ENCODE measurements at regions not wholly inside any gene's neighbourhood (a gene's known extent, or its start where the extent isn't known, plus 50 kb on each side); places are given as distances from the start of the nearest gene placed in this dataset.

DNA sequence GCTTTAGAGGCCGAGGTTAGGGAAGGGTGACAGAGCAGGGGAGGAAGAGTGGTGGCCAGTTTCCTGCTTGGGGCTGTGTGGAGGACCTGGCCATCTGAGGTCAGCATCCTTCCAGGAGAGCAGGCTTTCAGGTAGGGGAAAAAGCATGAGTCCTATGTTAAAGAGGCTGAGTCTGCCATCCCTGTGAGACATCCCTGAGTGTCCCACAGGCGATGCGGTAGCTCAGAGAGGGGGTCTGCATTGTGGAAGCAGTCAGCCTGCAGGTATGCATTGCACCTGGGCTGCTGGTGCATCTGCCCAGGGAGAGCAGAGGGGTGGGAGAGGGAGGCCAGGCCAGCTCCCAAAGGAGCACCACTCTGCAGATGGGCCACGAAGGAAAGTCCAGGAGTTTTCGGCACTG, 282.1 kb upstream of the ZNF32 start:
- TF ChIP-seq CTCF (IDR thresholded peaks at IDR 0.05) (no peak), POLR2A (IDR thresholded peaks at IDR 0.05) (no peak), POLR2AphosphoS5 (IDR thresholded peaks at IDR 0.05) (no peak), EP300 (IDR thresholded peaks at IDR 0.05) (no peak)

All from gastroesophageal sphincter (tissue), 3 donors.